ENCODE measurements at regions not wholly inside any gene's neighbourhood (a gene's known extent, or its start where the extent isn't known, plus 50 kb on each side); places are given as distances from the start of the nearest gene placed in this dataset.

DNA sequence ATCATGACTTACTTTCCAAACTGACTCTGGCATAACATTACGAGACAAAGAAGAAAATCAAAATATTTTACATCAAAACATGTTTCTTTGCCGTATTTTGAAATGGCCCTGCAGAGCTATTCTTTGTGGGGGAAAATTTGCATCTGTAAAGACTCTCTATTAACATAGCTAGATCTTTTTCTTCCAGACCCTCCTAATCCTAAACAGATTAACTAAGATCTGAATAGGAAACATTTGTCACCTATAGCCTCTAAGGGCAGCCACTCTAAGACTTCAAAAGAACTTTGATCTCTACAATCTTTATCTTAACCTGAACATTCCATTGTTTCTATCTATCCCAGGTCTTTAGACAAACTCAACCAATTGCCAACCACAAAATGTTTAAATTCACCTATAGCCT is 176.6 kb upstream of the CENPE start:
- DNase-seq (ENCODE audit: extremely low spot score), result no peak
- TF ChIP-seq, protein P1, sequence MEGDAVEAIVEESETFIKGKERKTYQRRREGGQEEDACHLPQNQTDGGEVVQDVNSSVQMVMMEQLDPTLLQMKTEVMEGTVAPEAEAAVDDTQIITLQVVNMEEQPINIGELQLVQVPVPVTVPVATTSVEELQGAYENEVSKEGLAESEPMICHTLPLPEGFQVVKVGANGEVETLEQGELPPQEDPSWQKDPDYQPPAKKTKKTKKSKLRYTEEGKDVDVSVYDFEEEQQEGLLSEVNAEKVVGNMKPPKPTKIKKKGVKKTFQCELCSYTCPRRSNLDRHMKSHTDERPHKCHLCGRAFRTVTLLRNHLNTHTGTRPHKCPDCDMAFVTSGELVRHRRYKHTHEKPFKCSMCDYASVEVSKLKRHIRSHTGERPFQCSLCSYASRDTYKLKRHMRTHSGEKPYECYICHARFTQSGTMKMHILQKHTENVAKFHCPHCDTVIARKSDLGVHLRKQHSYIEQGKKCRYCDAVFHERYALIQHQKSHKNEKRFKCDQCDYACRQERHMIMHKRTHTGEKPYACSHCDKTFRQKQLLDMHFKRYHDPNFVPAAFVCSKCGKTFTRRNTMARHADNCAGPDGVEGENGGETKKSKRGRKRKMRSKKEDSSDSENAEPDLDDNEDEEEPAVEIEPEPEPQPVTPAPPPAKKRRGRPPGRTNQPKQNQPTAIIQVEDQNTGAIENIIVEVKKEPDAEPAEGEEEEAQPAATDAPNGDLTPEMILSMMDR (IDR thresholded peaks at IDR 0.05; ENCODE audit: control extremely low read depth, extremely low read depth, low read depth, missing control alignments), result no peak
- ChIA-PET POLR2A (no interaction called here), CTCF (no interaction called here)

DNA sequence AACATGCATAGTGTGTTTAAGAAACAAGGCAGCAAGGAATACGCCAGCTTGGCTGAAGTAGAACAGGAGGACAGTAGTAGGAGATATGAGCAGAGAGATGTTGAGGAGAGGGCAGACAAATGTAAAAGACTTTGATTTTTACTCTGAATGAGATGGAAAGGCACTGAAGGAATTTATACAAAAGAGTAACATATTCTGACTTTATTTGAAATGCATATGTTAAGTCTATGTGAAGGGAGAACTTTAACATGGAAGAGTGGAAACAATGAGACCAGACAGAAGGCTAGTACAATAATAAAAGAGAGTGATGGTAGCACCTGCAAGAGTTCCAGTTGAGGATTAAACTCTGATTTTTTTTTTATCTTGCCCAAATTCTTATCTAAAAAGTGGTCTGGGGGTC is 176.2 kb upstream of the CENPE start:
- CTCF ChIA-PET, result no interaction called here
- TF ChIP-seq, protein P1 (IDR thresholded peaks at IDR 0.05; ENCODE audit: control extremely low read depth, extremely low read depth, low read depth, missing control alignments), result no peak
- POLR2A ChIA-PET, result no interaction called here
- no peak for DNase-seq (ENCODE audit: extremely low spot score)

DNA sequence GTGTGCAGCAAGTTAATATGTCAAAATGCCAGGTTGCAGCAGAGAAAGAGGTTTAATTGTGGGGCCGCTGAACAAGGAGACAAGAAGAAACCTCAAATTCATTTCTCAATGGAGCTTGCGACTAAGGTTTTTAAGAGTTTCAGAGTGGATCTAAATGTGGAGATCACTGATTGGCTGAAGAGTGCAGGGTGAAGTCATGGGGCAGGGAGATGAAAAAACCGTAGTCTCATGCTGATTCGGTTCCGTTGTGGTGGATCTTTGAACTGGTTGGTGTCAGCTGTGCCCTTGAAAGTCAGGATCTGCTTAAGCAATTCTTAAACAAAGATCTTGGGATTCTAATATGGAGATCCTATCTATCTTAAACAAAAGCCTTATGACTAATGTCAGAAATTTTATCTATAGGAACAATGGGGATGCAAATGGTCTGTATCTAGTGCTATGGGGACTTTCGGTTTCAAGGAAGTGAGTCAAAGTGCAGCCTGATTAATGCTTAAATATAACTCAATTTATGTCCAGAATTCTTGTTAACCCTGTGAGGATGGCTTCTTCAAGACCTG is 173.9 kb upstream of the CENPE start:
- no peak for DNase-seq (ENCODE audit: extremely low spot score)
- TF ChIP-seq, protein P1 (IDR thresholded peaks at IDR 0.05; ENCODE audit: control extremely low read depth, extremely low read depth, low read depth, missing control alignments), result no peak
- ChIA-PET POLR2A (no interaction called here), CTCF (no interaction called here)

DNA sequence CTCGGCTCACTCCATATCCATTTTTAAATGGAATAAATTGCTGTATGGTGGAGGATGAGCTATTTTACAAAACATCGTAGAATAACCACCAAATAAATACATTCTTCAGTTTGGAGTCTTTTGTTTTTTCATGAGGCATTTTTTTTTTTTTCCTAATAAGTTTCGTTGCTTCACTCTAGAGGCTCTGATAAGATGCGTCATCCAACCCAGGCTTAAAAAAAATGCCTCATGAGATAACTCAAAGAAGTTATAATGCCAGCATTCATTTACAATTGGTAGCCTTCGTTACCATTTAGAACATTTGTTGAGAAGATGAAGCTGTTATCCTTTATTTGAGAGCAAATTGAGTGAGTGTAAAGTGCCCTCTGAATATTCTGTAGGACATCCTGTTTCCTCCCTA is 172.2 kb upstream of the CENPE start:
- TF ChIP-seq, protein P1 (IDR thresholded peaks at IDR 0.05; ENCODE audit: control extremely low read depth, extremely low read depth, low read depth, missing control alignments), result no peak
- no peak for DNase-seq (ENCODE audit: extremely low spot score)
- ChIA-PET CTCF (no interaction called here), POLR2A (no interaction called here)

DNA sequence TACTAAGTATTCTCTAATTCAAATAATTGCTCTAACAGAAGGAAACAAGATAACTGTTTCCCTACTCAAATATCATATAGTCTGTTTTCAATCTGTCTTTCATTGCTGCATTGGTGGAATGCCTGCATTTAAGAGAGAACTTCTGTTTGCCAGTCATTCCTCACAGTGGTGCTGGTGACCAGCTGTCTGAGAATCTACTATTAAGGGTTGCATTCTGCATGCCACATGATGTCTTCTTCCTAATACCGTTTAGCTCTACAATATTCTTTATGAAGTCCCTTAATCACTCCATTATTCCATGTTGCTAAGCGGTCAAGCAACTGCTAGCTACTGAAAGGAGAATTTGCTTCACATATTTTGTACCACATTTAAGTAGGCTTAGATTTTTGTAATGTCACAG is 167.1 kb upstream of the CENPE start:
- TF ChIP-seq, protein P1 (IDR thresholded peaks at IDR 0.05; ENCODE audit: control extremely low read depth, extremely low read depth, low read depth, missing control alignments), result no peak
- ChIA-PET CTCF (interaction anchor here (1.1 to 1.3 kb wide), 2 partner anchors 30 to 143 kb away, joined by 3 read pairs; no protein-coding TSS in a partner anchor), POLR2A (no interaction called here)
- DNase-seq (ENCODE audit: extremely low spot score), result no peak

DNA sequence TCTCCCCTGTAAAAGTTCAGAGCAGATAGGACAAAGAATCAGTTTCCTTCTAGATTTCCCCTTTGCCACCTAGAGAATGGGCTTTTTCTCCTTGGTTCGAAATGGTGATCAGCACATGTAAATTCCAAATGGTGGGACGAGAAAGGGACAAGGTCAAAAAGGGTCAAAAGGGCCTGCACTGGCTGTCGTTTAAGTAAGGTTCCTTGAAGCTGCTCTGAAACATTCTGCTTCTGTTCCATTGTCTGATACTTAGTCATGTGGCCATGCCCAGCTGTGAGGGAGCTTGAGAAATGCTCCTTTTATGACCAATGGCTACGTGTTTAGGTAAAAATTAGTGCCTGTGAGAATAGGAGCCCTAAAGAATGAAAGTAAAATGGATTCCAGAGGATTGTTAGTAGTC is 165.9 kb upstream of the CENPE start:
- ChIA-PET CTCF (no interaction called here), POLR2A (no interaction called here)
- TF ChIP-seq, protein P1 (IDR thresholded peaks at IDR 0.05; ENCODE audit: control extremely low read depth, extremely low read depth, low read depth, missing control alignments), result no peak
- DNase-seq (ENCODE audit: extremely low spot score), result no peak

DNA sequence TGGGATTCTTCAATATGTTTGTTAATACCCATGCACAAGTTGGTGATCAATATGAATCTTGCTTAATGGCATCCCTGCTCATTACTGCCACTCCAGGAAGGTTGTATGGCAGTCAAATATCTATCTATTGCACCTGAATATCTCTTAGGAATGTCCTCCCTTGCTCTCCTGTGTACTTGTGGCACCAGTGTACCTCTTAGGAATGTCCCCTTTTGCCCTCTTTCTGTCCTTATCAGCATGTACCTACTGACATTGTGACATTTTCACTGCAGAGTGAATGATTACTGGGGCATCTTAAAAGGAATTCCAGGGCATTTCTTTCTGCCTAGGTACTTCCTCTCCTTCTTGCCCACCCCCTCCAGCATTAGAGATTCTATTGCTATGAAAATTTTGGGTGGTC is 163.8 kb upstream of the CENPE start:
- ChIA-PET POLR2A (no interaction called here), CTCF (interaction anchor here (1.1 kb wide), 1 partner anchor 16 kb away, joined by 3 read pairs; no protein-coding TSS in a partner anchor)
- no peak for DNase-seq (ENCODE audit: extremely low spot score)
- TF ChIP-seq, protein P1 (IDR thresholded peaks at IDR 0.05; ENCODE audit: control extremely low read depth, extremely low read depth, low read depth, missing control alignments), result no peak

Measured in GM10248 (cell line).